Right atrium auricular region (tissue), 2 donors: ENCODE measurements at regions not wholly inside any gene's neighbourhood (a gene's known extent, or its start where the extent isn't known, plus 50 kb on each side); places are given as distances from the start of the nearest gene placed in this dataset.

ENCODE experiments used
- DNase-seq: peaks from one replicate; pipeline ENCODE4 v3.0.0-alpha.2; 2019; ENCODE audit warnings: low spot score
- H3K27ac ChIP-seq, 2 donors: fragments of 200-600 bp; sonication (generic); 1 replicate in 1 of 2; 2 replicates in 1 of 2; pipeline ENCODE4 v1.5.1; 2016 to 2019
- H3K27me3 ChIP-seq, 2 donors: fragments of 200-600 bp; sonication (generic); one replicate each; pipeline versions ENCODE4 v1.5.1 to v1.6.0; 2017 to 2019
- H3K36me3 ChIP-seq: fragments of 200-600 bp; sonication (generic); one replicate; pipeline ENCODE4 v1.5.1; 2016
- H3K4me1 ChIP-seq, 2 donors: fragments of 200-600 bp; sonication (generic); one replicate each; pipeline versions ENCODE4 v1.5.1 to v1.6.0; 2017 to 2019
- H3K4me3 ChIP-seq, 2 donors: fragments of 200-600 bp; sonication (generic); 1 replicate in 1 of 2; 2 replicates in 1 of 2; pipeline ENCODE4 v1.5.1; 2017 to 2019; ENCODE audit warnings: mild to moderate bottlenecking in 1 of 2, moderate library complexity in 1 of 2
- H3K9me3 ChIP-seq, 2 donors: fragments of 200-600 bp; sonication (generic); one replicate each; pipeline ENCODE4 v1.5.1; 2019
- TF ChIP-seq, protein P1 (sequence below), 2 donors: fragments of 200-600 bp; sonication (generic); IDR thresholded peaks; one replicate each; pipeline ENCODE4 v1.5.1; 2019; ENCODE audit warnings: antibody characterized with exemption in 2 of 2

DNA sequence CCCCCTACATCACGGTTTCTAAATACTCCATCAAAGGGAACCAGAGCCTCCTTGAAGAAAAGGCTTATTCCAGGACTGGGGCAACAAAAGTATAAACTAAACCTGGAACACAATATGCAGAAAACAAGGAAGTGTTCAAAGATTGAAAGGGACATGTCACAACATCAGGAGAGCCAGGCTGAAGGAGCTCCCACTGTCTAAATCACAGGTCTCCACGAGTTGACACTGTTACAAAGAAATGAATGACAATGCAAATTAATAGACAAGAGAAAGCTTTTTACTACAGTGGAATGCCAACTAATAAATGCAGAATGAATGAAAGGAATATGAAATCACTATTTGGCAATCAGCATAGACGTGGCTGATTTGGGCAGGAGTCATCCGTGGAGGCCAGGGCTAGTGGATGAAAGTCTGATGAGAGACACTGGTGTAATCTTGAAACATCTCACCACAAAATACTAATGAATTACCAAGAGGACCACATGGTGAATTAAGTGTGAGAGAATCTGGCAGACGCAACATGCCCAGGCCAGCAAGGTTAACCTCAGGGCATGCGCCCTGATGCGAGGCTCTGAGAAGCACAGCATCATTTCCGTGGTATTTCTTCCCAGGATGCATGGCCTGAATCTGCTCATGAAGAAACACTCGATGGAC, 123.8 kb upstream of the TJP1 start:
- DNase-seq, result no peak
- Histone ChIP-seq H3K27ac (no peak overlapping the region), H3K36me3 (no peaks in the 10 kb centered on the region), H3K4me1 (no peaks in the 10 kb centered on the region), H3K9me3 (no peaks in the 10 kb centered on the region), H3K27me3 (no peaks in the 10 kb centered on the region), H3K4me3 (no peak overlapping the region)
- TF ChIP-seq, protein P1, sequence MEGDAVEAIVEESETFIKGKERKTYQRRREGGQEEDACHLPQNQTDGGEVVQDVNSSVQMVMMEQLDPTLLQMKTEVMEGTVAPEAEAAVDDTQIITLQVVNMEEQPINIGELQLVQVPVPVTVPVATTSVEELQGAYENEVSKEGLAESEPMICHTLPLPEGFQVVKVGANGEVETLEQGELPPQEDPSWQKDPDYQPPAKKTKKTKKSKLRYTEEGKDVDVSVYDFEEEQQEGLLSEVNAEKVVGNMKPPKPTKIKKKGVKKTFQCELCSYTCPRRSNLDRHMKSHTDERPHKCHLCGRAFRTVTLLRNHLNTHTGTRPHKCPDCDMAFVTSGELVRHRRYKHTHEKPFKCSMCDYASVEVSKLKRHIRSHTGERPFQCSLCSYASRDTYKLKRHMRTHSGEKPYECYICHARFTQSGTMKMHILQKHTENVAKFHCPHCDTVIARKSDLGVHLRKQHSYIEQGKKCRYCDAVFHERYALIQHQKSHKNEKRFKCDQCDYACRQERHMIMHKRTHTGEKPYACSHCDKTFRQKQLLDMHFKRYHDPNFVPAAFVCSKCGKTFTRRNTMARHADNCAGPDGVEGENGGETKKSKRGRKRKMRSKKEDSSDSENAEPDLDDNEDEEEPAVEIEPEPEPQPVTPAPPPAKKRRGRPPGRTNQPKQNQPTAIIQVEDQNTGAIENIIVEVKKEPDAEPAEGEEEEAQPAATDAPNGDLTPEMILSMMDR (IDR thresholded peaks at IDR 0.05), result no peak

- TF ChIP-seq, protein P1 (IDR thresholded peaks at IDR 0.05), result no peak
- Histone ChIP-seq H3K36me3 (no peaks in the 10 kb centered on the region), H3K27me3 (no peaks in the 10 kb centered on the region), H3K27ac (no peak overlapping the region), H3K4me1 (no peaks in the 10 kb centered on the region), H3K9me3 (no peaks in the 10 kb centered on the region), H3K4me3 (no peak overlapping the region)
- no peak for DNase-seq
These were observed 122.7 kb upstream of the TJP1 start for GRCh38 chr15:29944925-29945324.

DNA sequence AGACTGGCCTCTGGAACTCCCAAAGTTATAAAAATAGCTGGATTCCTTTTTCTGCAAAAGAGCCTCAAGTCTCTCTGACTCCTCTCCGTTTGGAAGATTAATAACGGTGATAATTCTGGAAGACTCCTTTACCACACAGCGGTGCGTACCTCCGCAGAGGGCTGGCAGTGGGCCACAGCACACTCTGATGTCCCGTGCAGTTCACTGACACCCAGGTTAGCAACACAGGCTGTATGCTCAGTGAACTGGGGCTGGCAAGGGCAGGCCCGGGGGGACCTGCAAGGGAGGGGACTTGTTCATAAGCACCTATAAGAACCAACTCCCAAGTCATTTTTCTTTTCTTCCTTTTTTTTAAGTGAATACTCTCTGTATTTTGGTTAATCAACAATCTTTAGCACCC, 120.3 kb upstream of the TJP1 start:
- H3K36me3 ChIP-seq, result no peaks in the 10 kb centered on the region
- no peaks in the 10 kb centered on the region for H3K27me3 ChIP-seq
- no peaks in the 10 kb centered on the region for H3K9me3 ChIP-seq
- no peaks in the 10 kb centered on the region for H3K4me1 ChIP-seq
- no peak for DNase-seq
- TF ChIP-seq, protein P1 (IDR thresholded peaks at IDR 0.05), result no peak
- H3K4me3 ChIP-seq, result no peak overlapping the region
- no peak overlapping the region for H3K27ac ChIP-seq

- no peaks in the 10 kb centered on the region for H3K9me3 ChIP-seq
- H3K27me3 ChIP-seq, result no peaks in the 10 kb centered on the region
- no peak overlapping the region for H3K27ac ChIP-seq
- no peak for DNase-seq
- no peaks in the 10 kb centered on the region for H3K36me3 ChIP-seq
- H3K4me3 ChIP-seq, result no peak overlapping the region
- H3K4me1 ChIP-seq, result no peaks in the 10 kb centered on the region
- TF ChIP-seq, protein P1 (IDR thresholded peaks at IDR 0.05), result peak in 1 of 2 donors; percentile 57
These were observed 119.9 kb upstream of the TJP1 start for GRCh38 chr15:29942143-29942542.

GRCh38 chr15:29939404-29939803, 117.1 kb upstream of the TJP1 start:
- no peak for DNase-seq
- H3K27ac ChIP-seq, result no peak overlapping the region
- H3K4me1 ChIP-seq, result no peaks in the 10 kb centered on the region

More at GRCh38 chr15:29939404-29939803, 117.1 kb upstream of the TJP1 start:
- TF ChIP-seq, protein P1 (IDR thresholded peaks at IDR 0.05), result no peak
- Histone ChIP-seq H3K4me3 (no peak overlapping the region), H3K36me3 (no peaks in the 10 kb centered on the region), H3K9me3 (no peaks in the 10 kb centered on the region), H3K27me3 (no peaks in the 10 kb centered on the region)
